NT2/D1 (cell line): ENCODE measurements at regions not wholly inside any gene's neighbourhood (a gene's known extent, or its start where the extent isn't known, plus 50 kb on each side); places are given as distances from the start of the nearest gene placed in this dataset.

ENCODE experiments used
- DNase-seq: peaks from one replicate; pipeline ENCODE4 v3.0.0-alpha.2; 2011; ENCODE audit warnings: low read depth, low spot score
- H3K27me3 ChIP-seq: 2 replicates; pipeline ENCODE4 v1.6.0; 2011; ENCODE audit warnings: mild to moderate bottlenecking; ENCODE audit not compliant: insufficient read length, insufficient read depth
- H3K36me3 ChIP-seq: 2 replicates; pipeline ENCODE4 v1.6.1; 2011; ENCODE audit warnings: mild to moderate bottlenecking, low read length, mixed read lengths; ENCODE audit not compliant: insufficient read depth, insufficient read length
- H3K4me1 ChIP-seq: 2 replicates; pipeline ENCODE4 v1.5.1; 2011; ENCODE audit not compliant: insufficient read depth, insufficient read length
- H3K4me3 ChIP-seq: 2 replicates; pipeline ENCODE4 v1.5.1; 2011; ENCODE audit warnings: low read depth; ENCODE audit not compliant: insufficient read length
- H3K9ac ChIP-seq: 2 replicates; pipeline ENCODE4 v1.6.0; 2011; ENCODE audit warnings: low read depth; ENCODE audit not compliant: insufficient read length
- H3K9me3 ChIP-seq: 2 replicates; pipeline ENCODE4 v1.5.1; 2011; ENCODE audit warnings: mild to moderate bottlenecking, low read length; ENCODE audit not compliant: insufficient read depth
- SUZ12 ChIP-seq: IDR thresholded peaks from 2 replicates; pipeline ENCODE4 v1.6.1; 2011; ENCODE audit not compliant: insufficient read length, insufficient read depth; ENCODE audit errors: extremely low read depth
- YY1 ChIP-seq: IDR thresholded peaks from 2 replicates; pipeline ENCODE4 v1.6.1; 2011; ENCODE audit not compliant: insufficient read length, insufficient read depth
- ZNF274 ChIP-seq: IDR thresholded peaks from 2 replicates; pipeline ENCODE4 v1.6.1; 2011; ENCODE audit warnings: mild to moderate bottlenecking, low read depth, low read length

DNA sequence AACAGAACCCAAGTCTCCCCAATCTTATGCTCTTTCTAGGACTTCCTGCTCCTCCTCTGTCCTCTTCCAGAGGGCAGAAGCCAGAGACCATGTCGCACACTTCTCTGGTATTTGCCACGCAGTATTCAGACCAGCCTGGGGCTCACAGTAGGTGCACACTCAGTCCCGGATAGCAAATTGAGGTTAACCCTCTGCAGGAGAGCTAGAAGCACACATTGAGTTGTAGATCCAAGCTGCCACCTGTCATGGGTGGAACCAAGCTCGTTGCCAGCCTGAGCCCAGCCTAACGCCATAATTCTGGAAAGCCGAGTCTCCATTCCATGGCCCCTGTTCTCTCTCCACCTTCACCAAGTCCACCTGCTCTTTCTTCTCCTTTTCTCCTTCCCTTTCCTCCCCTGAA lies 562.1 kb downstream of the BUD13 start:
- Histone ChIP-seq H3K9ac (no peak overlapping the region), H3K9me3 (no peaks in the 10 kb centered on the region), H3K4me1 (peaks cover 2% of the 10 kb centered on the region), H3K4me3 (no peak overlapping the region), H3K36me3 (no peaks in the 10 kb centered on the region), H3K27me3 (no peaks in the 10 kb centered on the region)
- DNase-seq: no peak
- TF ChIP-seq ZNF274 (no peak), SUZ12 (no peak), YY1 (no peak)

GRCh38 chr11:116209255-116209654 lies 563.5 kb downstream of the BUD13 start:
- DNase-seq: no peak
- Histone ChIP-seq H3K9ac (no peak overlapping the region), H3K4me3 (no peak overlapping the region), H3K9me3 (no peaks in the 10 kb centered on the region), H3K27me3 (no peaks in the 10 kb centered on the region), H3K36me3 (no peaks in the 10 kb centered on the region), H3K4me1 (peaks cover 2% of the 10 kb centered on the region)
- TF ChIP-seq ZNF274: no peak
- no peak for TF ChIP-seq SUZ12
- no peak for TF ChIP-seq YY1

- no peaks in the 10 kb centered on the region for H3K9me3 ChIP-seq
- no peak for DNase-seq
- TF ChIP-seq SUZ12: no peak
- no peak for TF ChIP-seq YY1
- TF ChIP-seq ZNF274: no peak
- H3K4me3 ChIP-seq: no peak overlapping the region
- H3K9ac ChIP-seq: no peak overlapping the region
- no peaks in the 10 kb centered on the region for H3K27me3 ChIP-seq
- peaks cover 2% of the 10 kb centered on the region for H3K4me1 ChIP-seq
- no peaks in the 10 kb centered on the region for H3K36me3 ChIP-seq
Measured at GRCh38 chr11:116207421-116208141, 565.2 kb downstream of the BUD13 start.

GRCh38 chr11:116207019-116207418 lies 565.8 kb downstream of the BUD13 start:
- H3K4me1 ChIP-seq: peaks cover 2% of the 10 kb centered on the region
- H3K27me3 ChIP-seq: no peaks in the 10 kb centered on the region
- DNase-seq: no peak
- TF ChIP-seq SUZ12 (no peak), YY1 (no peak), ZNF274 (no peak)
- no peaks in the 10 kb centered on the region for H3K9me3 ChIP-seq
- H3K9ac ChIP-seq: no peak overlapping the region
- no peaks in the 10 kb centered on the region for H3K36me3 ChIP-seq
- H3K4me3 ChIP-seq: no peak overlapping the region

- Histone ChIP-seq H3K4me3 (no peak overlapping the region), H3K4me1 (no peaks in the 10 kb centered on the region), H3K27me3 (no peaks in the 10 kb centered on the region), H3K9ac (no peak overlapping the region), H3K36me3 (no peaks in the 10 kb centered on the region), H3K9me3 (no peaks in the 10 kb centered on the region)
- no peak for DNase-seq
- TF ChIP-seq SUZ12: no peak
- no peak for TF ChIP-seq YY1
- no peak for TF ChIP-seq ZNF274
Measured at GRCh38 chr11:116202922-116203321, 569.9 kb downstream of the BUD13 start.

GRCh38 chr11:116200564-116200963 lies 572.2 kb downstream of the BUD13 start:
- Histone ChIP-seq H3K27me3 (no peaks in the 10 kb centered on the region), H3K36me3 (no peaks in the 10 kb centered on the region), H3K9me3 (no peaks in the 10 kb centered on the region), H3K4me1 (no peaks in the 10 kb centered on the region), H3K9ac (no peak overlapping the region), H3K4me3 (no peak overlapping the region)
- no peak for TF ChIP-seq YY1
- no peak for TF ChIP-seq SUZ12
- no peak for TF ChIP-seq ZNF274
- no peak for DNase-seq

DNA sequence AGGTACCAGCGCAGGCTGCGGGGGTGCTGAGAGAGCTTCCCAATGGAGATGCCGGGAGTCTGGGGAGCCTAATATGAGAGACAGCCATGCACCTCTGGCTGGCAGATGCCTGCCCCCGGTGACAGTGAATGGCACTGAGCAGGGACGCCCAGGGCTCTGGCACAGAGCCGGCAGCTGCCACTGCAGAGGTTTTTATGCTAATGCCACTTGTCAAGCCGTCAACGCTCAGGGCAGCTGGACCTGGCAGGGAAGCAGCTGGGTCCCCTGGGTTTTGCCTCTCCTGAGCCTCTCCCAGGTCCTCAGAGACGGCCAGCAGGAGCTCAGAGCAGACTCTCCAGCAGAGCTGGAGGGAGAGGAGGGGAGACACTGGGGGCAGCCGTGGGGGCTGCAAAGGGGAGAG lies 573.6 kb downstream of the BUD13 start:
- DNase-seq: no peak
- H3K9me3 ChIP-seq: no peaks in the 10 kb centered on the region
- no peaks in the 10 kb centered on the region for H3K27me3 ChIP-seq
- no peak overlapping the region for H3K4me3 ChIP-seq
- no peaks in the 10 kb centered on the region for H3K36me3 ChIP-seq
- TF ChIP-seq ZNF274 (no peak), YY1 (no peak), SUZ12 (no peak)
- H3K4me1 ChIP-seq: peaks cover 1% of the 10 kb centered on the region
- H3K9ac ChIP-seq: no peak overlapping the region
